ENCODE measurements at regions not wholly inside any gene's neighbourhood (a gene's known extent, or its start where the extent isn't known, plus 50 kb on each side); places are given as distances from the start of the nearest gene placed in this dataset.

DNA sequence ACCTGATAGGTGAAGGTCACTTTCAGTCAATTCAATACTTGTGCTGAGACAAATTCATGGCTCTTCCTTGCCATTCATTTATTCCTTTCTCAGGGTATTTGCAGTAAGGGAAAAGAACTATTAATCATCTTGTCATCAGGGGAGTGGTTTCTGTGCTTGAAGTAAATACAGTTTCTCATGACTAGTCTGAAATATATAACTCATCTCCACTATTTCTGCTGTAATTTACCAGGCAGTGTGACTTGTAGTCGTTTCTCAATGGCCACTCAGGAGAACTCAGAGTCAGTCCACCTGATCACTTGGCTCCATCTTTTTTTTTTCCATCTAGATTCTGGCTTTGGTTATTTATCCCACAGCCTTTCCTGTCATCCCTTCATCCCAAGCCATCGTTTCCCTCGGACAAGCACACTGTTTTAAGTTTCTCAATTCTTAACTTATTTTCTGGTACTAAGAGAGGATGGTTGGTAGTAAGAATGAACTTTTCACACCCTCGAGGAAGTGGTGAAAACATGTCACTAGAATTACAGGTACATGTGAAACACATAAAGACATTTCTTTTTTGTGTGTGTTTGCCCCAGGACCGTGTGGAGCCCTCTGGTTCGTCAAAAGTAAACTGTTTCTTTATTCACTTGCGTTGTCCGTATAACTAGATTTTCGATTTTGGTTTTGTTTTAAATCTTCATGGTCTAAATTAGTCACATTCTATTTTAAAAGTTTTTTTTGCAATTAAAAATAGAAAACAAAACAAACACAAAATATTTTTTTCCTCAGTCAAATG lies 620.2 kb downstream of the ZBBX start:
- ChIA-PET POLR2A (no interaction called here), CTCF (interaction anchor here (0.6 kb wide), 1 partner anchor 8 kb away, joined by 4 read pairs; no protein-coding TSS in a partner anchor)
- no peaks in the 10 kb centered on the region for H3K4me1 Mint-ChIP-seq (ENCODE audit: low read depth)

DNA sequence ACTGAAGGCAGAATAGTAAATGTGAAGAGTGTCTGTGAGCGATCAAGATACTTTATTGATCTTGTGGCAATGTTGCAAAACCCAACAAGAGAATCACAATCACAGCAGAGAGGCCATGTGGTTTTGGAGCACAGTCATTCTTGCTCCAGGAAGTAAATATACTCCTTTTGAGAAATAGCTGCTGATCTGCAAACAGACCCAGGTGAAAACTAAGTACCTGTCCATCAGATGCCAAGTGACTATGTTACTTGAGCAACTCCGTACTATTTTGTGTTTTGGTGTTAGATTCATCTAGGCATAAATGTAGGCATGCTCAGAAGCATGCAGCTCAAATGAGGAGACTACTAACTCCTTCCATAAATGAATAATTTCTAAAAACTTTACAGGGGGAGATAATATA lies 627.9 kb downstream of the ZBBX start:
- ChIA-PET CTCF (no interaction called here), POLR2A (no interaction called here)
- no peak for TF ChIP-seq CTCF (IDR thresholded peaks at IDR 0.05)
- H3K9me3 ChIP-seq (ENCODE audit: control insufficient read depth in 1 of 2, insufficient read depth in 1 of 2, low read length in 2 of 2), result no peaks in the 10 kb centered on the region
- H3K4me1 ChIP-seq (ENCODE audit: insufficient read depth, low read length), result no peaks in the 10 kb centered on the region
- H3K27ac ChIP-seq (ENCODE audit: low read depth in 1 of 2, low read length in 2 of 2), result no peak overlapping the region
- H3K27me3 Mint-ChIP-seq, result no peaks in the 10 kb centered on the region
- no peak overlapping the region for H3K4me3 ChIP-seq (ENCODE audit: low read length)
- DNase-seq (no peak), ATAC-seq (ENCODE audit: poor library complexity) (no peak)
- H3K9me3 Mint-ChIP-seq, result peaks cover 14% of the 10 kb centered on the region
- no peak overlapping the region for H3K4me3 Mint-ChIP-seq
- intact Hi-C loops (cut with DNase I, micrococcal nuclease), result no loop called here
- H3K27ac Mint-ChIP-seq, result no peak overlapping the region
- H3K4me1 Mint-ChIP-seq (ENCODE audit: low read depth), result no peaks in the 10 kb centered on the region
- no peaks in the 10 kb centered on the region for H3K27me3 ChIP-seq (ENCODE audit: control insufficient read depth in 1 of 2, insufficient read depth in 2 of 2, low read length in 2 of 2)
- no peaks in the 10 kb centered on the region for H3K36me3 Mint-ChIP-seq (ENCODE audit: low read depth)
- H3K36me3 ChIP-seq (ENCODE audit: insufficient read depth, low read length), result no peaks in the 10 kb centered on the region

More for the DNA sequence above, 620.2 kb downstream of the ZBBX start:
- intact Hi-C loops (cut with DNase I, micrococcal nuclease), result no loop called here
- no peaks in the 10 kb centered on the region for H3K27me3 Mint-ChIP-seq
- no peak overlapping the region for H3K27ac ChIP-seq (ENCODE audit: low read depth in 1 of 2, low read length in 2 of 2)
- no peak for ATAC-seq (ENCODE audit: poor library complexity)
- no peaks in the 10 kb centered on the region for H3K36me3 ChIP-seq (ENCODE audit: insufficient read depth, low read length)
- TF ChIP-seq CTCF (IDR thresholded peaks at IDR 0.05), result no peak
- H3K9me3 Mint-ChIP-seq, result peaks cover 7% of the 10 kb centered on the region
- no peak for DNase-seq
- H3K27me3 ChIP-seq (ENCODE audit: control insufficient read depth in 1 of 2, insufficient read depth in 2 of 2, low read length in 2 of 2), result no peaks in the 10 kb centered on the region
- H3K36me3 Mint-ChIP-seq (ENCODE audit: low read depth), result no peaks in the 10 kb centered on the region
- H3K4me3 ChIP-seq (ENCODE audit: low read length), result no peak overlapping the region
- peaks cover 0 to 7% of the 10 kb centered on the region in 2 experiments for H3K9me3 ChIP-seq (ENCODE audit: control insufficient read depth in 1 of 2, insufficient read depth in 1 of 2, low read length in 2 of 2)
- H3K4me1 ChIP-seq (ENCODE audit: insufficient read depth, low read length), result no peaks in the 10 kb centered on the region
- H3K27ac Mint-ChIP-seq, result no peak overlapping the region
- no peak overlapping the region for H3K4me3 Mint-ChIP-seq

DNA sequence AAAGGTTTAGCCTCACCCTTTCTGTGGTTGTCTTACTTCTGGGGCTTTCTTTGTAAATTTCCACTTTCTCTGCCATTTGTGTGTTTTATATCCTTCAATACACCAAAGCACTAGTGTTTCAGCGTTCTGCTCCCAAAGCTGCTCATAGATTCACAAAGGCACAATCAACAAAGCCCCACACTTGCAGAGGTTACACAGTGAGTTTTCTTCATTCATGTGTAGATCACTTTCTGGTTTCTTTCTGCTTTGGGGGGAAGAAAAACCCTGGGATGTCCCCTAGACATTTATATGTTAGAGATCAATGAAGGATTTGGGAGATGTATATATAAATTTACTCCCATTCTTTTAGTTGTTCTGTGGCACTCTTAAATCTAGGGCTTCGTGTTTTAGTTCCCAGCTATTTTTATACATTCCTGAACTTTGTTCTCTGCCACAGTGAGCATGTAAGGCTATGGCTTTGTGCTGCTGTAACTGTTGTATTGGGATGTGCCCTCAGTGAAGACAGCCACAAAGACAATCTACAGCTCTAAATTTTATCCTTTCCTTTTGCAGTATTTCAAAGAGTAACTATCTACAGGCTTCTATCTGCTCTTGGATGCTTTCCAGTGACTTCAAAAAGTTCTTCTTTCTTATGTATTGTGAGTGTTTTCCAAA lies 636.5 kb downstream of the ZBBX start:
- Histone ChIP-seq H3K27ac (ENCODE audit: low read depth in 1 of 2, low read length in 2 of 2) (no peak overlapping the region), H3K4me3 (ENCODE audit: low read length) (no peak overlapping the region), H3K9me3 (ENCODE audit: control insufficient read depth in 1 of 2, insufficient read depth in 1 of 2, low read length in 2 of 2) (no peaks in the 10 kb centered on the region), H3K27me3 (ENCODE audit: control insufficient read depth in 1 of 2, insufficient read depth in 2 of 2, low read length in 2 of 2) (no peaks in the 10 kb centered on the region), H3K4me1 (ENCODE audit: insufficient read depth, low read length) (no peaks in the 10 kb centered on the region), H3K36me3 (ENCODE audit: insufficient read depth, low read length) (no peaks in the 10 kb centered on the region)
- Mint-ChIP-seq H3K27me3 (no peaks in the 10 kb centered on the region), H3K9me3 (peaks cover 6% of the 10 kb centered on the region), H3K36me3 (ENCODE audit: low read depth) (no peaks in the 10 kb centered on the region), H3K4me1 (ENCODE audit: low read depth) (no peaks in the 10 kb centered on the region), H3K4me3 (no peak overlapping the region), H3K27ac (no peak overlapping the region)
- DNase-seq, result no peak
- no peak for TF ChIP-seq CTCF (IDR thresholded peaks at IDR 0.05)
- ChIA-PET CTCF (no interaction called here), POLR2A (no interaction called here)
- intact Hi-C loops (cut with DNase I, micrococcal nuclease), result no loop called here
- no peak for ATAC-seq (ENCODE audit: poor library complexity)

All from CD4-positive, alpha-beta T cell (primary cell).